Endodermal cell (in vitro differentiated cells): ENCODE measurements at regions not wholly inside any gene's neighbourhood (a gene's known extent, or its start where the extent isn't known, plus 50 kb on each side); places are given as distances from the start of the nearest gene placed in this dataset.
"Not testable (repeated sequence)": the region's sequence is repeated elsewhere in the genome, so short reads cannot be mapped to it uniquely, and the experiment has no call there.

Experiments
- DNase-seq: peaks from one replicate; pipeline ENCODE4 v3.0.0-alpha.2; 2017
- H3K27ac ChIP-seq: 2 replicates; pipeline ENCODE4 v1.5.1; 2013; ENCODE audit warnings: mild to moderate bottlenecking, low read depth, low read length, moderate library complexity
- H3K27me3 ChIP-seq: 2 replicates; pipeline ENCODE4 v1.6.1; 2013; ENCODE audit warnings: mild to moderate bottlenecking, low read length, moderate library complexity; ENCODE audit not compliant: insufficient read depth, control insufficient read depth, poor library complexity, severe bottlenecking
- H3K36me3 ChIP-seq: 2 replicates; pipeline ENCODE4 v1.7.0; 2013; ENCODE audit warnings: mild to moderate bottlenecking, low read length, moderate library complexity; ENCODE audit not compliant: control insufficient read depth, insufficient read depth
- H3K4me1 ChIP-seq: one replicate; pipeline ENCODE4 v1.7.0; 2013; ENCODE audit warnings: low read length; ENCODE audit not compliant: control insufficient read depth, insufficient read depth
- H3K4me3 ChIP-seq: 2 replicates; pipeline ENCODE4 v1.5.1; 2013; ENCODE audit warnings: mild to moderate bottlenecking, low read length, moderate library complexity
- H3K9ac ChIP-seq: 2 replicates; pipeline ENCODE4 v1.6.1; 2013; ENCODE audit warnings: mild to moderate bottlenecking, low read length, moderate library complexity; ENCODE audit not compliant: poor library complexity, severe bottlenecking; ENCODE audit errors: extremely low read depth
- H3K9me3 ChIP-seq: 2 replicates; pipeline ENCODE4 v1.6.1; 2013; ENCODE audit warnings: mild to moderate bottlenecking, low read length, moderate library complexity; ENCODE audit not compliant: control insufficient read depth
- H3K27ac Mint-ChIP-seq: 2 replicates; pipeline ENCODE4 v1.8.0; 2020; ENCODE audit warnings: mixed read lengths
- H3K27me3 Mint-ChIP-seq: 2 replicates; pipeline ENCODE4 v1.8.0; 2021; ENCODE audit warnings: mild to moderate bottlenecking, mixed read lengths; ENCODE audit not compliant: insufficient read depth
- H3K36me3 Mint-ChIP-seq: 2 replicates; pipeline ENCODE4 v1.8.0; 2020; ENCODE audit warnings: low read depth, mixed read lengths
- H3K4me1 Mint-ChIP-seq: 2 replicates; pipeline ENCODE4 v1.8.0; 2020; ENCODE audit warnings: mixed read lengths
- H3K4me3 Mint-ChIP-seq: 2 replicates; pipeline ENCODE4 v1.8.0; 2020; ENCODE audit warnings: mild to moderate bottlenecking, moderate library complexity, mixed read lengths
- H3K9me3 Mint-ChIP-seq: 2 replicates; pipeline ENCODE4 v1.8.0; 2020; ENCODE audit warnings: mild to moderate bottlenecking, mixed read lengths
- WGBS, 2 experiments: methylation state at CpG; one replicate each; pipeline versions ENCODE4 v1.1.5 to v1.1.7; 2013; ENCODE audit warnings: missing lambda C conversion rate in 2 of 2, mixed read lengths in 1 of 2; ENCODE audit not compliant: insufficient coverage in 1 of 2, insufficient read length in 1 of 2; 5-methylcytosine and 5-hydroxymethylcytosine counted together
- TF ChIP-seq, protein P1 (sequence below): fragments of 200-600 bp; sonication (generic); conservative IDR thresholded peaks from 2 replicates; pipeline ENCODE4 v1.5.0; 2021; ENCODE audit warnings: antibody characterized with exemption, mild to moderate bottlenecking

DNA sequence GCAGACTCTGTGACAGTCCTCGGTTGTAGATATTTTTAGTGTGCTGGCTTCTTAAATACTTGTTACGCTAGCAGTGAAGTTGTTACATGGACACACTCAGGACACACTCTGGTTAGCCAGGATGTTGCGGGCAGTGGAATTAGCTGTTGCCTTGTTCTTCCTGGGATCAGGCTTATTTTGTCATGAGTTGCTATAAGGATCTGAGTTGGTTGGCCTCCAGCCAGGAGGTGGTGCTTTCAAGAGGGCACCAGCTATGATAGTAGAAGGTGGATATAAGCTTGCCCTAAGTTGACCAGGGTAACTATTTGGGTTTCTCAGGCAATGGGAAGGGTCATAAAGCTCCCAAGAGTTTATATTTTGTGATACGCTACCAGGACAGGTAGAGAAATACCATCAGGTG lies 150.1 kb upstream of the C1GALT1 start:
- no peaks in the 10 kb centered on the region for H3K27me3 Mint-ChIP-seq
- Histone ChIP-seq H3K27ac (no peak overlapping the region), H3K4me1 (peaks cover 3% of the 10 kb centered on the region), H3K36me3 (no peaks in the 10 kb centered on the region), H3K4me3 (no peak overlapping the region), H3K9ac (no peak overlapping the region), H3K27me3 (no peaks in the 10 kb centered on the region), H3K9me3 (peaks cover 47% of the 10 kb centered on the region)
- H3K4me3 Mint-ChIP-seq = no peak overlapping the region
- peaks cover 21% of the 10 kb centered on the region for H3K9me3 Mint-ChIP-seq
- 95 to 100% methylated on average over 2 to 4 of the region's 4 CpGs for WGBS, 2 experiments
- TF ChIP-seq, protein P1, sequence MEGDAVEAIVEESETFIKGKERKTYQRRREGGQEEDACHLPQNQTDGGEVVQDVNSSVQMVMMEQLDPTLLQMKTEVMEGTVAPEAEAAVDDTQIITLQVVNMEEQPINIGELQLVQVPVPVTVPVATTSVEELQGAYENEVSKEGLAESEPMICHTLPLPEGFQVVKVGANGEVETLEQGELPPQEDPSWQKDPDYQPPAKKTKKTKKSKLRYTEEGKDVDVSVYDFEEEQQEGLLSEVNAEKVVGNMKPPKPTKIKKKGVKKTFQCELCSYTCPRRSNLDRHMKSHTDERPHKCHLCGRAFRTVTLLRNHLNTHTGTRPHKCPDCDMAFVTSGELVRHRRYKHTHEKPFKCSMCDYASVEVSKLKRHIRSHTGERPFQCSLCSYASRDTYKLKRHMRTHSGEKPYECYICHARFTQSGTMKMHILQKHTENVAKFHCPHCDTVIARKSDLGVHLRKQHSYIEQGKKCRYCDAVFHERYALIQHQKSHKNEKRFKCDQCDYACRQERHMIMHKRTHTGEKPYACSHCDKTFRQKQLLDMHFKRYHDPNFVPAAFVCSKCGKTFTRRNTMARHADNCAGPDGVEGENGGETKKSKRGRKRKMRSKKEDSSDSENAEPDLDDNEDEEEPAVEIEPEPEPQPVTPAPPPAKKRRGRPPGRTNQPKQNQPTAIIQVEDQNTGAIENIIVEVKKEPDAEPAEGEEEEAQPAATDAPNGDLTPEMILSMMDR = no peak
- no peak overlapping the region for H3K27ac Mint-ChIP-seq
- peaks cover 4% of the 10 kb centered on the region for H3K36me3 Mint-ChIP-seq
- DNase-seq = no peak
- peaks cover 18% of the 10 kb centered on the region for H3K4me1 Mint-ChIP-seq

DNA sequence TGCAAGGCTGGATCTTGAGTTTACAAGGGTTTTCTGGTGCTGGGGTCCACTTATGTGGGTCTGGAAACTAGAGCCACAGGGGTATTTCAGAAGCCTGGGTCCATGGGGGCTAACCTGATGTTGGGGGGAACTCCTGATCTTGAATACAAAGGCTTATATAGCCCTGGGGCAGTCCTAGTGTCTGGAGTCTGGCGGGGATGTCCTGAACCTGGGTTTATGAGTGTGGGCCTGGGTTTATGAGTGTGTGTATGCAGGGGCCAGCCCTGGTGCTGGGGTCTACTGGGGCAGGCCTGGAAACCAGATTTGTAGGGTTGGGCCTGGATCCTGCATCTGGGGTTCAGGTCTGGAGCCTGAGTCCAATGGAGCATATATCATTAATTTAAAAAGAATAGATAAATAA lies 146.5 kb upstream of the C1GALT1 start:
- TF ChIP-seq, protein P1 = no peak

GRCh38 chr7:7042286-7042893 lies 140.0 kb upstream of the C1GALT1 start:
- 90 to 93% methylated on average over 3 to 7 of the region's 7 CpGs for WGBS, 2 experiments
- not testable (repeated sequence) for H3K27me3 Mint-ChIP-seq, H3K36me3 ChIP-seq, H3K36me3 Mint-ChIP-seq, H3K9me3 Mint-ChIP-seq, H3K27me3 ChIP-seq, H3K4me3 ChIP-seq, H3K27ac ChIP-seq, H3K4me3 Mint-ChIP-seq, DNase-seq, H3K9ac ChIP-seq, H3K27ac Mint-ChIP-seq, H3K4me1 ChIP-seq, H3K4me1 Mint-ChIP-seq, H3K9me3 ChIP-seq

More for the DNA sequence above, 146.5 kb upstream of the C1GALT1 start:
- H3K4me1 Mint-ChIP-seq = peaks cover 14% of the 10 kb centered on the region
- DNase-seq = no peak
- no peak overlapping the region for H3K9ac ChIP-seq
- no peak overlapping the region for H3K4me3 Mint-ChIP-seq
- no peaks in the 10 kb centered on the region for H3K9me3 Mint-ChIP-seq
- no peaks in the 10 kb centered on the region for H3K27me3 Mint-ChIP-seq
- H3K36me3 ChIP-seq = no peaks in the 10 kb centered on the region
- H3K27ac Mint-ChIP-seq = no peak overlapping the region
- H3K4me3 ChIP-seq = no peak overlapping the region
- H3K36me3 Mint-ChIP-seq = no peaks in the 10 kb centered on the region
- H3K27ac ChIP-seq = no peak overlapping the region
- H3K27me3 ChIP-seq = no peaks in the 10 kb centered on the region
- peaks cover 21% of the 10 kb centered on the region for H3K9me3 ChIP-seq
- whole genome bisulfite sequencing, 2 experiments = 54% methylated on average over 1 of the region's 1 CpG; no CpG with 5 or more reads in 1 of the 2 experiments
- peaks cover 3% of the 10 kb centered on the region for H3K4me1 ChIP-seq

GRCh38 chr7:7044806-7045205 lies 137.5 kb upstream of the C1GALT1 start:
- no peaks in the 10 kb centered on the region for H3K9me3 ChIP-seq
- H3K27me3 ChIP-seq = no peaks in the 10 kb centered on the region
- H3K9ac ChIP-seq = no peak overlapping the region
- 50% methylated on average over 2 of the region's 2 CpGs for WGBS, 2 experiments
- no peak overlapping the region for H3K4me3 ChIP-seq
- no peak overlapping the region for H3K27ac ChIP-seq
- H3K36me3 Mint-ChIP-seq = no peaks in the 10 kb centered on the region
- H3K4me1 ChIP-seq = no peaks in the 10 kb centered on the region
- no peaks in the 10 kb centered on the region for H3K36me3 ChIP-seq
- no peak for DNase-seq
- no peak overlapping the region for H3K4me3 Mint-ChIP-seq
- no peaks in the 10 kb centered on the region for H3K4me1 Mint-ChIP-seq
- TF ChIP-seq, protein P1 = no peak
- no peak overlapping the region for H3K27ac Mint-ChIP-seq
- no peaks in the 10 kb centered on the region for H3K9me3 Mint-ChIP-seq
- H3K27me3 Mint-ChIP-seq = peaks cover 2% of the 10 kb centered on the region
